PFSK-1 (cell line): ENCODE measurements at regions not wholly inside any gene's neighbourhood (a gene's known extent, or its start where the extent isn't known, plus 50 kb on each side); places are given as distances from the start of the nearest gene placed in this dataset.

Experiments
- FOXP2 ChIP-seq: optimal IDR thresholded peaks from 2 replicates; pipeline ENCODE3; 2011; ENCODE audit warnings: borderline replicate concordance, control low read depth, inconsistent platforms; ENCODE audit not compliant: insufficient read depth; ENCODE audit errors: extremely low read length, extremely low read depth
- POLR2AphosphoS5 ChIP-seq: IDR thresholded peaks from 2 replicates; pipeline ENCODE4 v1.6.1; 2012; ENCODE audit warnings: low read depth, mild to moderate bottlenecking, control low read depth, low read length, moderate library complexity
- SIN3A ChIP-seq: IDR thresholded peaks from 2 replicates; pipeline ENCODE4 v1.6.1; 2012; ENCODE audit warnings: mild to moderate bottlenecking, low read length, moderate library complexity, borderline replicate concordance; ENCODE audit not compliant: insufficient read depth

DNA sequence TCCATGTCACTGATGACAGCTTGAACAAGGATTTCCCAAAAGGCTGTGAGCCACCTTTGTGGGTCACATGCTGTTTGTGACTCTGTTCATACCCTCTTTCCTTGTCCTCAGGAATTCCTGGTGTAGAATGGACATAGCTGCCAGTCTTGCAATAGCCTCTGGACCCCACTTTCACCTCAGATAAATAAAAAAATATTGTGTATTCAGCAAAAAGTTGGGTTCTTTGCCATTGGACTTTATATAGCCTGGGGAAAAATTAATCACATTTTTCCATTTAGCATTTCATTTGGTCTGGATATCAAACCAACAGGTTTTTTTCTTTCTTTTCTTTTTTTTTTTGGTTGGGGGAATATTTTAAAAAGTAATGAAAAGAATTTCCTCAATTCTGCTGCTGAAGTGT, 144.8 kb downstream of the PDCD6IP start:
- no peak for TF ChIP-seq POLR2AphosphoS5
- TF ChIP-seq FOXP2 = no peak
- TF ChIP-seq SIN3A = no peak
